Activated CD8-positive, alpha-beta memory T cell treated with anti-CD3 and anti-CD28 coated beads for 36 hours (primary cell): ENCODE measurements at regions not wholly inside any gene's neighbourhood (a gene's known extent, or its start where the extent isn't known, plus 50 kb on each side); places are given as distances from the start of the nearest gene placed in this dataset.

ENCODE experiments used
- CTCF ChIA-PET: fragments of 350-600 bp; sonication (Branson Sonifier 250); formaldehyde crosslinking; loops from one replicate; lab custom pipeline; 2021; ENCODE audit warnings: antibody characterized with exemption; lab: Charles Lee
- POLR2A ChIA-PET: fragments of 350-600 bp; sonication (Branson Sonifier 250); formaldehyde crosslinking; loops from one replicate; lab custom pipeline; 2021; ENCODE audit warnings: antibody characterized with exemption; lab: Charles Lee

GRCh38 chr20:8073024-8073832 lies 53.7 kb upstream of the TMX4 start:
- ChIA-PET CTCF (interaction anchor here (1.1 kb wide), 1 partner anchor 16 kb away, joined by 4 read pairs; no protein-coding TSS in a partner anchor), POLR2A (no interaction called here)

- POLR2A ChIA-PET, result no interaction called here
- CTCF ChIA-PET, result no interaction called here
Measured at GRCh38 chr20:8074931-8075330, 55.4 kb upstream of the TMX4 start.

DNA sequence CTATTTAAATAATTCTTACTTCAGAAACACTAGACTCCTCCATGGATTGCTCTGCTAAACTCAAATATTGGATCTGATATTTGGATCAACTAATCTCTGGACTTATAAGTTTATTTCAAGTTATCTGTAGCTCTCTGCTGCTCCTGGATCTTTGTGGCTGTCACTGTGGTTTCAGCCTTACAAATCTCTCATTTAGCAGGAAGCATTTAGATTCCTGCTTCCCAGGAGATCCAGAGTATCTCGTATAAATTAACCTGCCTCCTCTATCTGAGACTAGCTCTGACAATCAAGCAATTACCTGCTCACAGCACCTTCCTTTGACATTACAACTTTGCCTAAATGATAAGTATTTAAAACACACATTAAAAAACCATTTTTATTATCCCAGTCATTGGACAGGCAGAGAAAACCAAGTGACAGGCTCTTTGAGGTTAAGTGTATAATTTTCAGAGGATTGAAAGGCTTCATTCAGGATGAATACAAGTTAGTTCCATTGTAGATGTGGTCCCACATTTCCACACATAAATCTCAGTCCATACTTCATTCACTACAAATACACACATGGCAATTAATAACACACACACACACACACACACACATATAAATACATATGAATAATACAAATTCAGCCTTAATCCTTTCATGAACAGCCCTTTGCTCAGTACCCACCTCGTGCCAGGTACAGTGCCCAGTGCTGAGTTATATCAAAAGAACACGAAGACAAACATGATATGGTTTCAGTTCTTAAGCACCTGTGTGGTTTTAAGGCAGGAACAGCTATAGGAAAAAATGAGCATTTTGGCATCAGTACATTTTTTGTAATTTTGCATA lies 55.5 kb upstream of the PLCB1 start:
- POLR2A ChIA-PET, result no interaction called here
- CTCF ChIA-PET, result no interaction called here

GRCh38 chr20:8077137-8077466 lies 55.0 kb upstream of the PLCB1 start:
- ChIA-PET CTCF (no interaction called here), POLR2A (no interaction called here)

GRCh38 chr20:8078528-8078914 lies 53.5 kb upstream of the PLCB1 start:
- ChIA-PET POLR2A (no interaction called here), CTCF (no interaction called here)

DNA sequence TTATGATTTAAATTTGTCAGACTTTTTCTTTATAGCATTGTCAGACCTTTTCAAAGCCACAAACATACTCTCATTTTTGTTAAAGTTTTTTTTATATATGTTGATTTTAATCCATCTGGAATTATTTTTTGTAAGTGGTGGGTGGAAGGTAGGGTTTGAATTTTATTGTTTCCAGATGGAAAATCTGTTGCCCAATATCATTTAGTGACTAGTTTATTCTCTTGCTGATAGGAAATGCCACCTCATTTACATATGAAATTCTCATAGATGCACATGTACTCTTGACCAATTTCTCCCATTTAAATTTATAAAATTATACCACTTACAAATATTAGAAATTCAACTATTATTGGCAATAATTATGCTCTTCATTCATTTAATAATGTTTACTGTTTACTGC lies 52.1 kb upstream of the PLCB1 start:
- CTCF ChIA-PET, result interaction anchor here (0.5 kb wide), 1 partner anchor 296 kb away, joined by 3 read pairs; no protein-coding TSS in a partner anchor
- POLR2A ChIA-PET, result no interaction called here

DNA sequence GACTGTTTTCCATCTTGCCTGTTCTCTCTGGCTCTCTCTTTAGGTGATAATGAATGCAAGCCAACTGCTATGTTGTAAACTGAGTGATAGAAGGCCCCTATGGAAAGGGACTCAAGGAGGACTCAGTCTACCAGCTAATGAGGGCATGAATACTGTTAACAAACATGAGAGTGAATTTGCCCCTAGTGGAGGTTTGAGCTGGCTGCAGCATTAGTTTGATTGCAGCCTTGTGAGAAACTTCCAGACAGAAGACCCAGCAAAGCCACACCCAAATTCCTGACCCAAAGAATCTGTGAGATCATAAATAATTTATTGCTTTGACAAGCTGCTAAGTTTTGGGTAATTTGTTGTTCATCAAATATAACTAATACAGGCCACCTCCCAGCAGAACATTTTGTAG lies 50.0 kb upstream of the PLCB1 start:
- ChIA-PET CTCF (no interaction called here), POLR2A (no interaction called here)
